Panc1 (cell line): ENCODE measurements at regions not wholly inside any gene's neighbourhood (a gene's known extent, or its start where the extent isn't known, plus 50 kb on each side); places are given as distances from the start of the nearest gene placed in this dataset.

ENCODE experiments used
- ATAC-seq: fragments of 200-7000 bp; cut with Tn5 transposase; 2 replicates; pipeline ENCODE4 v1.9.1; 2020; ENCODE audit warnings: mild to moderate bottlenecking, moderate library complexity
- BruUV-seq: library from RNA; stranded (reverse); fragments of 400-500 nt; replicated peaks from 2 replicates; lab custom pipeline; 2021; lab: Mats Ljungman, UMichigan
- CTCF ChIA-PET: fragments of 300-600 bp; sonication (Branson Sonifier 250); formaldehyde crosslinking; loops from one replicate; lab custom pipeline; 2022; ENCODE audit warnings: antibody characterized with exemption; lab: Charles Lee
- POLR2A ChIA-PET: fragments of 300-600 bp; sonication (Branson Sonifier 250); formaldehyde crosslinking; loops from one replicate; lab custom pipeline; 2022; ENCODE audit warnings: antibody characterized with exemption; lab: Charles Lee
- DNase-seq: peaks from one replicate; pipeline ENCODE4 v3.0.0-alpha.2; 2010; ENCODE audit warnings: low read depth, low spot score
- H3K27ac ChIP-seq: 2 replicates; pipeline ENCODE4 v1.5.1; 2011; ENCODE audit warnings: mild to moderate bottlenecking, low read length, inconsistent platforms
- H3K27me3 ChIP-seq: fragments of 200-500 bp; sonication (Bioruptor generic); 2 replicates; pipeline ENCODE4 v1.6.0; 2014; ENCODE audit warnings: low read length, inconsistent platforms; ENCODE audit not compliant: control insufficient read depth, insufficient read depth
- H3K36me3 ChIP-seq: fragments of 200-500 bp; sonication (Bioruptor generic); 2 replicates; pipeline ENCODE4 v1.5.1; 2014; ENCODE audit warnings: inconsistent platforms, mild to moderate bottlenecking, low read length, moderate library complexity; ENCODE audit not compliant: control insufficient read depth, insufficient read depth
- H3K4me1 ChIP-seq: 2 replicates; pipeline ENCODE4 v1.5.1; 2011; ENCODE audit warnings: inconsistent platforms, mild to moderate bottlenecking, low read length, moderate library complexity; ENCODE audit not compliant: control insufficient read depth, insufficient read depth
- H3K4me3 ChIP-seq, 2 experiments: 2 replicates each; pipeline ENCODE4 v1.5.1; 2011 to 2012; ENCODE audit warnings: low read depth in 2 of 2, low read length in 2 of 2, mild to moderate bottlenecking in 2 of 2, inconsistent platforms in 1 of 2, moderate library complexity in 1 of 2
- H3K9me3 ChIP-seq: fragments of 200-500 bp; sonication (Bioruptor generic); 2 replicates; pipeline ENCODE4 v1.5.1; 2014; ENCODE audit warnings: low read depth, mild to moderate bottlenecking, inconsistent platforms, low read length, moderate library complexity; ENCODE audit not compliant: control insufficient read depth, insufficient read depth
- POLR2AphosphoS5 ChIP-seq: IDR thresholded peaks from 2 replicates; pipeline ENCODE4 v1.6.1; 2012; ENCODE audit warnings: mild to moderate bottlenecking, low read depth, low read length, moderate library complexity
- SIN3A ChIP-seq: IDR thresholded peaks from 2 replicates; pipeline ENCODE4 v1.6.1; 2012; ENCODE audit warnings: low read depth, mild to moderate bottlenecking, low read length, moderate library complexity, borderline replicate concordance; ENCODE audit not compliant: insufficient read depth
- TCF7L2 ChIP-seq: IDR thresholded peaks from 2 replicates; pipeline ENCODE4 v1.6.1; 2011; ENCODE audit warnings: mild to moderate bottlenecking, low read depth, low read length, inconsistent platforms
- in situ Hi-C: cut with HindIII; loops from 2 replicates; pipeline ENCODE4 v1.10.0; 2016; ENCODE audit warnings: low sequenced_read_pairs, low pct_unique_long_range_greater_than_20kb
- intact Hi-C: fragments of 100-400 bp; cut with micrococcal nuclease; formaldehyde crosslinking; loops from one replicate; pipeline ENCODE4 v1.10.0; 2022; ENCODE audit not compliant: unreplicated experiment
- TF ChIP-seq, protein P1 (sequence below): fragments of 450-650 bp; IDR thresholded peaks from 2 replicates; pipeline ENCODE4 v1.5.1; 2017; ENCODE audit warnings: mild to moderate bottlenecking
- TF ChIP-seq, protein P2 (sequence below), 2 experiments: IDR thresholded peaks; 2 replicates each; pipeline ENCODE4 v1.6.1; 2011 to 2012; ENCODE audit warnings: low read depth in 2 of 2, control low read depth in 1 of 2, low read length in 1 of 2, mild to moderate bottlenecking in 1 of 2, moderate library complexity in 1 of 2; ENCODE audit not compliant: insufficient read depth in 1 of 2

DNA sequence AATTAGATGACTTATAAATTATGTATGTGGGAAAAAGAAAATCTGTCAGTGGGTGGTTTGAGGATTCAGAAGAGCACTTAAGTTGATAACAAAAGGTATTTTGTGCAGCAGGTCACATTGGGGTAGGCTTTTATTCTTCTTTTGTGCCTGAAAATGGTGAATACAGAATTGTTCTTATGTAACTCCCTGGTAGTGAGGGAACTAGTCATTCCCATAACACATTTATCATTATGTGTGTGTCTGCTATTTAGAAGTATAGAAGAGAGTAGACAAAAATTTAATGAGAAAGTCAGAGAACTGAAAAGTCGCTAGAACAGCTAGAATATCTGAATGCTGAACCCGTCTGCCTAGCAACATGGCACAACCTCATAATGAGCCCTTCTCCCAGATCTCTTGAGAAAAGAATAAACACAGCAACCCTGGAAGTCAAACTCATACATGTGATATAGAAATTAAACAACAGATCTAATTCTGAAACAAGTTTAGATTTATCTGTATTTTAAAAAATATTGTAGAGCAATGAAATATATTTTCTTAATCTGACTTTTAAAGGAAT lies 111.8 kb upstream of the EDNRB start:
- in situ Hi-C loops, result no loop called here
- BruUV-seq, result no TSS peak
- no peak for DNase-seq
- H3K27me3 ChIP-seq, result no peaks in the 10 kb centered on the region
- CTCF ChIA-PET, result no interaction called here
- H3K4me3 ChIP-seq, result no peak overlapping the region
- POLR2A ChIA-PET, result no interaction called here
- no peaks in the 10 kb centered on the region for H3K36me3 ChIP-seq
- H3K27ac ChIP-seq, result no peak overlapping the region
- H3K4me1 ChIP-seq, result no peaks in the 10 kb centered on the region
- TF ChIP-seq, protein P1, sequence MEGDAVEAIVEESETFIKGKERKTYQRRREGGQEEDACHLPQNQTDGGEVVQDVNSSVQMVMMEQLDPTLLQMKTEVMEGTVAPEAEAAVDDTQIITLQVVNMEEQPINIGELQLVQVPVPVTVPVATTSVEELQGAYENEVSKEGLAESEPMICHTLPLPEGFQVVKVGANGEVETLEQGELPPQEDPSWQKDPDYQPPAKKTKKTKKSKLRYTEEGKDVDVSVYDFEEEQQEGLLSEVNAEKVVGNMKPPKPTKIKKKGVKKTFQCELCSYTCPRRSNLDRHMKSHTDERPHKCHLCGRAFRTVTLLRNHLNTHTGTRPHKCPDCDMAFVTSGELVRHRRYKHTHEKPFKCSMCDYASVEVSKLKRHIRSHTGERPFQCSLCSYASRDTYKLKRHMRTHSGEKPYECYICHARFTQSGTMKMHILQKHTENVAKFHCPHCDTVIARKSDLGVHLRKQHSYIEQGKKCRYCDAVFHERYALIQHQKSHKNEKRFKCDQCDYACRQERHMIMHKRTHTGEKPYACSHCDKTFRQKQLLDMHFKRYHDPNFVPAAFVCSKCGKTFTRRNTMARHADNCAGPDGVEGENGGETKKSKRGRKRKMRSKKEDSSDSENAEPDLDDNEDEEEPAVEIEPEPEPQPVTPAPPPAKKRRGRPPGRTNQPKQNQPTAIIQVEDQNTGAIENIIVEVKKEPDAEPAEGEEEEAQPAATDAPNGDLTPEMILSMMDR, result no peak
- TF ChIP-seq, protein P2, sequence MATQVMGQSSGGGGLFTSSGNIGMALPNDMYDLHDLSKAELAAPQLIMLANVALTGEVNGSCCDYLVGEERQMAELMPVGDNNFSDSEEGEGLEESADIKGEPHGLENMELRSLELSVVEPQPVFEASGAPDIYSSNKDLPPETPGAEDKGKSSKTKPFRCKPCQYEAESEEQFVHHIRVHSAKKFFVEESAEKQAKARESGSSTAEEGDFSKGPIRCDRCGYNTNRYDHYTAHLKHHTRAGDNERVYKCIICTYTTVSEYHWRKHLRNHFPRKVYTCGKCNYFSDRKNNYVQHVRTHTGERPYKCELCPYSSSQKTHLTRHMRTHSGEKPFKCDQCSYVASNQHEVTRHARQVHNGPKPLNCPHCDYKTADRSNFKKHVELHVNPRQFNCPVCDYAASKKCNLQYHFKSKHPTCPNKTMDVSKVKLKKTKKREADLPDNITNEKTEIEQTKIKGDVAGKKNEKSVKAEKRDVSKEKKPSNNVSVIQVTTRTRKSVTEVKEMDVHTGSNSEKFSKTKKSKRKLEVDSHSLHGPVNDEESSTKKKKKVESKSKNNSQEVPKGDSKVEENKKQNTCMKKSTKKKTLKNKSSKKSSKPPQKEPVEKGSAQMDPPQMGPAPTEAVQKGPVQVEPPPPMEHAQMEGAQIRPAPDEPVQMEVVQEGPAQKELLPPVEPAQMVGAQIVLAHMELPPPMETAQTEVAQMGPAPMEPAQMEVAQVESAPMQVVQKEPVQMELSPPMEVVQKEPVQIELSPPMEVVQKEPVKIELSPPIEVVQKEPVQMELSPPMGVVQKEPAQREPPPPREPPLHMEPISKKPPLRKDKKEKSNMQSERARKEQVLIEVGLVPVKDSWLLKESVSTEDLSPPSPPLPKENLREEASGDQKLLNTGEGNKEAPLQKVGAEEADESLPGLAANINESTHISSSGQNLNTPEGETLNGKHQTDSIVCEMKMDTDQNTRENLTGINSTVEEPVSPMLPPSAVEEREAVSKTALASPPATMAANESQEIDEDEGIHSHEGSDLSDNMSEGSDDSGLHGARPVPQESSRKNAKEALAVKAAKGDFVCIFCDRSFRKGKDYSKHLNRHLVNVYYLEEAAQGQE (IDR thresholded peaks at IDR 0.05; ENCODE audit: insufficient read depth in 1 of 2, low read depth in 2 of 2, low read length in 1 of 2), result no peak
- TF ChIP-seq SIN3A (no peak), TCF7L2 (no peak), POLR2AphosphoS5 (no peak)
- intact Hi-C loops, result no loop called here
- H3K9me3 ChIP-seq, result no peaks in the 10 kb centered on the region
- ATAC-seq, result no peak

DNA sequence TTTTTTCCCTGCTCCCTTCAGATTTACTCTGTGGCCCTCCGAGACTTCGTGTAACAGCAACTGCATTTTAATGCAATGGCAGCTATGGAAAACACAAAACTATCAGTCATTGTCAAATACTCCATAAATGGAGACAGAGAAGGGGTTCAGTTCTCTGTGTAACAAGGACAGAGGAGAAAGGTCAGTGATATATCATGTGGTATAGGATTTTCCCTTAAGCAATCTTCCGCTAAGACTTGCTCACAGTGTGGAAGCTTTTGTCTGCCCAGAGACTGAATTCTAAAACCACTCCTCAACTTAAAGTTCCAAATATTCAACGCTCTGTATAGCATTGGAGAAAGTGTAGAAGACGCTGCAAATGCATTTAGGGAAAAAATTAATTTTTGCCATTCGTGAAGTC lies 111.3 kb upstream of the EDNRB start:
- CTCF ChIA-PET, result no interaction called here
- Histone ChIP-seq H3K27me3 (no peaks in the 10 kb centered on the region), H3K9me3 (no peaks in the 10 kb centered on the region), H3K36me3 (no peaks in the 10 kb centered on the region), H3K4me3 (no peak overlapping the region), H3K27ac (no peak overlapping the region), H3K4me1 (no peaks in the 10 kb centered on the region)
- TF ChIP-seq, protein P2 (IDR thresholded peaks at IDR 0.05; ENCODE audit: insufficient read depth in 1 of 2, low read depth in 2 of 2, low read length in 1 of 2), result no peak
- no peak for TF ChIP-seq POLR2AphosphoS5
- TF ChIP-seq SIN3A, result no peak
- TF ChIP-seq TCF7L2, result no peak
- TF ChIP-seq, protein P1, result no peak
- no peak for DNase-seq
- ATAC-seq, result no peak
- no TSS peak for BruUV-seq
- POLR2A ChIA-PET, result no interaction called here
- in situ Hi-C loops (no loop called here), intact Hi-C loops (no loop called here)
